Activated T-cell treated with anti-CD3 and anti-CD28 coated beads, Interleukin-2, amount 50 U/mL, for 72 hours (primary cell): ENCODE measurements at regions not wholly inside any gene's neighbourhood (a gene's known extent, or its start where the extent isn't known, plus 50 kb on each side); places are given as distances from the start of the nearest gene placed in this dataset.

Experiments used
- ATAC-seq, 2 donors: fragments of 150-1000 bp; cut with Tn5 transposase; replicated peaks in 1 of 2; 2 replicates each; pipeline ENCODE4 v1.10.0; 2021; ENCODE audit warnings: moderate library complexity in 2 of 2, mild to moderate bottlenecking in 1 of 2
- DNase-seq, 2 donors: peaks; one replicate each; pipeline ENCODE4 v3.0.0; 2021 to 2022; ENCODE audit warnings: mixed read lengths in 1 of 2
- H3K27ac Mint-ChIP-seq: one replicate; pipeline ENCODE4 v1.8.0; 2022; ENCODE audit warnings: mild to moderate bottlenecking, moderate library complexity, mixed read lengths
- H3K27me3 Mint-ChIP-seq: one replicate; pipeline ENCODE4 v1.8.0; 2022; ENCODE audit warnings: low read depth, mixed read lengths
- H3K36me3 Mint-ChIP-seq, 2 donors: one replicate each; pipeline ENCODE4 v1.8.0; 2022; ENCODE audit warnings: mixed read lengths in 2 of 2, mild to moderate bottlenecking in 1 of 2; ENCODE audit not compliant: insufficient read depth in 2 of 2
- H3K4me1 Mint-ChIP-seq: one replicate; pipeline ENCODE4 v1.8.0; 2022; ENCODE audit warnings: low read depth, mixed read lengths
- H3K4me3 Mint-ChIP-seq, 2 donors: one replicate each; pipeline ENCODE4 v1.8.0; 2022; ENCODE audit warnings: mild to moderate bottlenecking in 2 of 2, mixed read lengths in 2 of 2, moderate library complexity in 2 of 2
- H3K9me3 Mint-ChIP-seq, 2 donors: one replicate each; pipeline ENCODE4 v1.8.0; 2022; ENCODE audit warnings: mixed read lengths in 2 of 2

GRCh38 chr4:58192217-58192616, 1082.0 kb upstream of the IGFBP7 start:
- ATAC-seq, result no peak
- Mint-ChIP-seq H3K4me3 (no peak overlapping the region), H3K9me3 (peaks cover 10 to 11% of the 10 kb centered on the region in 2 donors)

GRCh38 chr4:58191109-58191508, 1080.9 kb upstream of the IGFBP7 start:
- Mint-ChIP-seq H3K9me3 (peaks cover 8 to 12% of the 10 kb centered on the region in 2 donors), H3K36me3 (no peaks in the 10 kb centered on the region), H3K4me3 (no peak overlapping the region), H3K4me1 (no peaks in the 10 kb centered on the region), H3K27ac (no peak overlapping the region), H3K27me3 (no peaks in the 10 kb centered on the region)
- DNase-seq (no peak), ATAC-seq (no peak)

More at GRCh38 chr4:58192217-58192616, 1082.0 kb upstream of the IGFBP7 start:
- no peaks in the 10 kb centered on the region for H3K27me3 Mint-ChIP-seq
- H3K36me3 Mint-ChIP-seq, result no peaks in the 10 kb centered on the region
- no peaks in the 10 kb centered on the region for H3K4me1 Mint-ChIP-seq
- no peak overlapping the region for H3K27ac Mint-ChIP-seq
- no peak for DNase-seq

GRCh38 chr4:58188316-58188715, 1078.1 kb upstream of the IGFBP7 start:
- DNase-seq, result no peak
- ATAC-seq, result no peak
- H3K27me3 Mint-ChIP-seq, result no peaks in the 10 kb centered on the region
- H3K27ac Mint-ChIP-seq, result no peak overlapping the region
- no peaks in the 10 kb centered on the region for H3K4me1 Mint-ChIP-seq
- H3K36me3 Mint-ChIP-seq, result no peaks in the 10 kb centered on the region
- peaks cover 7 to 19% of the 10 kb centered on the region in 2 donors for H3K9me3 Mint-ChIP-seq
- H3K4me3 Mint-ChIP-seq, result no peak overlapping the region

- H3K36me3 Mint-ChIP-seq, result peaks cover 1 to 3% of the 10 kb centered on the region in 2 donors
- H3K9me3 Mint-ChIP-seq, result peaks cover 4 to 10% of the 10 kb centered on the region in 2 donors
- no peak overlapping the region for H3K4me3 Mint-ChIP-seq
- no peaks in the 10 kb centered on the region for H3K27me3 Mint-ChIP-seq
- DNase-seq (no peak), ATAC-seq (no peak)
- H3K27ac Mint-ChIP-seq, result no peak overlapping the region
- H3K4me1 Mint-ChIP-seq, result no peaks in the 10 kb centered on the region
Observed at GRCh38 chr4:58175024-58175423, 1064.8 kb upstream of the IGFBP7 start.

- Mint-ChIP-seq H3K9me3 (peaks cover 4 to 16% of the 10 kb centered on the region in 2 donors), H3K27me3 (no peaks in the 10 kb centered on the region), H3K27ac (no peak overlapping the region), H3K4me1 (no peaks in the 10 kb centered on the region), H3K4me3 (no peak overlapping the region), H3K36me3 (peaks cover 0 to 2% of the 10 kb centered on the region in 2 donors)
- DNase-seq, result no peak
- ATAC-seq, result no peak
Observed at GRCh38 chr4:58166490-58166889, 1056.3 kb upstream of the IGFBP7 start.

DNA sequence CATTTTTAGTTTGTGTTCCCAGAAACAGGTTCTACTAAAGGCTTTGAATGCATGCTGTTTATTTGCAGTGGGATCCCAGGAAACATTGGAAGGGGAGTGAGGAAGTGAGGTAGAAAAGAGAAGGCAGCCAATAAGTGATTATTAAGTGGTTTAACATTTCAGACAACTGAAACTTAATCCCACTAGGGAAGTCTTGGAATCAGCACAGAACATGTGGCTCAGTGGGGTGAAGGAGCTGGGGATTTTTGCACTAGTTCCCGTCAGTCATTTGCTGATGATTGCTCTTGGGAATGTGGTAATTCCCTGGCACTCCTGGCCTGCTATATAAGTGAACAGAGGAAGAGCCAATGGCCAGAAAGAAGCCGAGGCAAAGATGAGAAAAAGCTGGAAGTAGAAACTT, 1053.0 kb upstream of the IGFBP7 start:
- no peak overlapping the region for H3K27ac Mint-ChIP-seq
- peaks cover 1 to 8% of the 10 kb centered on the region in 2 donors for H3K9me3 Mint-ChIP-seq
- no peak for ATAC-seq
- H3K36me3 Mint-ChIP-seq, result no peaks in the 10 kb centered on the region
- no peaks in the 10 kb centered on the region for H3K27me3 Mint-ChIP-seq
- no peak for DNase-seq
- H3K4me1 Mint-ChIP-seq, result no peaks in the 10 kb centered on the region
- no peak overlapping the region for H3K4me3 Mint-ChIP-seq

GRCh38 chr4:58149404-58150085, 1039.4 kb upstream of the IGFBP7 start:
- Mint-ChIP-seq H3K27ac (no peak overlapping the region), H3K4me3 (no peak overlapping the region), H3K9me3 (peaks cover 19 to 27% of the 10 kb centered on the region in 2 donors), H3K4me1 (no peaks in the 10 kb centered on the region), H3K36me3 (peaks cover 3 to 5% of the 10 kb centered on the region in 2 donors), H3K27me3 (no peaks in the 10 kb centered on the region)
- DNase-seq (no peak), ATAC-seq (no peak)

DNA sequence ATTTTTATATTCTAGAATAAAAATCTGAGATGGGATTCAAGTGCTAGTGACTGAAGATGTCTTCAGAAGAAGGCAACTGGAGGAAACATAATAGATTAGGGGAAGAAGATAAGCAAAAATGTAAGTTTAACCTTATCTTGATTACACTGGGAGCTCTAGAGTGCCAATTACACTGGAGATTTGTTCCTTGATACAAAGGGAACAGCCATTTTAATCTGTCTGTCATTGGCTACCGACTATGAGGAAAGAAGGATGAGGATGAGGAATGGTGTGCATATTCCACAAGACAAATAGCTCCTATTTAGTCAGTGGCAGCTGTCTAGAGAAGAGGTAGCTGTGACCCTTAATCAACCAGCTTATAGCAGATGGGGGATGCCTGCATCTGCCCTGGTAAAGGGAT, 1034.5 kb upstream of the IGFBP7 start:
- no peak for ATAC-seq
- no peak overlapping the region for H3K27ac Mint-ChIP-seq
- peaks cover 0 to 4% of the 10 kb centered on the region in 2 donors for H3K36me3 Mint-ChIP-seq
- no peaks in the 10 kb centered on the region for H3K4me1 Mint-ChIP-seq
- H3K4me3 Mint-ChIP-seq, result no peak overlapping the region
- no peak for DNase-seq
- peaks cover 6% of the 10 kb centered on the region in 2 donors for H3K9me3 Mint-ChIP-seq
- H3K27me3 Mint-ChIP-seq, result no peaks in the 10 kb centered on the region

DNA sequence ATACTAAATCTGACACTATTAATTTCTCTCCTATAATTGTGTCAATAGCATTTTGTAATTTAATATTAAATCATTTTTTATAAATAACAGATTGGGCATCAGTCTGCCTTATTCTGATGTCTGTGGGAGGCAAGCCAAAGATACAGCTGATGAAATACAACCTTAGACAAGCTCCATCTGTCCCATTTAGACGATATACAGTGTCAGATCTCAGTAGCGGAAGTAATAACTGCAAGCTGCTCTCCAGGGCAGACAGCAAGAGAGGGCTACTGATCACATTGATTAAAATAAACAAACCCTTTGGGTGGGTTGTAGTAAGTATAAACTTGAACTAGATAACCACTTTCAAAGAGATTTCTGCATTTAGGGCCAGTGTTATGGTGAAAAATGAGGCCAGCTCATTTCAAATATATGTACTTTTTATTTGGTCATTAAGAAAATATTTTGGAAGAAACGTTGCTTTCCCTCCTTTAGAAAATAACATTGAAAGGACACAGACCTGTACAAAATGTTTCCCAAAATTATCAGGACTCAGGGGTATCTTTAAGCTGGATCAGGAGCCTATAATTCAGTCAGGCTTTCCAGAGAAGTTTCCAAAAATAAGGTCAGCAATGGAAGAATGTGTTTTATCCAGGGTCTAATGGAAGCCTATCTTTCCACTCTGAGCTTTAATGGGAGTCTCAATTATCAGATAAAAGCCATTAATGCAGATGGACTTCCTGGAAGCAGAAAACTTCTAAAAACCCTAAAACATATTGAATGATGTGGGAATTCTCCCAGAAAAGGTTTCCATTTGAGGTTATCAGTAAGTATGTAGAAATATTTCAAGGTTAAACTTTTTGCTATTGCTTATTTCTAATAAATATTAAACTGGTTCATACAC, 1028.8 kb upstream of the IGFBP7 start:
- H3K4me1 Mint-ChIP-seq, result no peaks in the 10 kb centered on the region
- H3K27ac Mint-ChIP-seq, result no peak overlapping the region
- no peaks in the 10 kb centered on the region for H3K36me3 Mint-ChIP-seq
- H3K4me3 Mint-ChIP-seq, result no peak overlapping the region
- peaks cover 5 to 7% of the 10 kb centered on the region in 2 donors for H3K9me3 Mint-ChIP-seq
- DNase-seq (no peak), ATAC-seq (no peak)
- no peaks in the 10 kb centered on the region for H3K27me3 Mint-ChIP-seq

- Mint-ChIP-seq H3K36me3 (no peaks in the 10 kb centered on the region), H3K27me3 (no peaks in the 10 kb centered on the region), H3K27ac (no peak overlapping the region), H3K9me3 (peaks cover 4 to 5% of the 10 kb centered on the region in 2 donors), H3K4me1 (no peaks in the 10 kb centered on the region), H3K4me3 (no peak overlapping the region)
- ATAC-seq, result no peak
- no peak for DNase-seq
Observed at GRCh38 chr4:58136604-58137003, 1026.4 kb upstream of the IGFBP7 start.

- DNase-seq (no peak), ATAC-seq (no peak)
- Mint-ChIP-seq H3K4me3 (no peak overlapping the region), H3K36me3 (no peaks in the 10 kb centered on the region), H3K27ac (no peak overlapping the region), H3K27me3 (no peaks in the 10 kb centered on the region), H3K4me1 (no peaks in the 10 kb centered on the region), H3K9me3 (peaks cover 2 to 5% of the 10 kb centered on the region in 2 donors)
Observed at GRCh38 chr4:58127680-58128079, 1017.5 kb upstream of the IGFBP7 start.

GRCh38 chr4:58119298-58119697, 1009.1 kb upstream of the IGFBP7 start:
- no peak overlapping the region for H3K4me3 Mint-ChIP-seq
- H3K9me3 Mint-ChIP-seq, result peaks cover 9 to 14% of the 10 kb centered on the region in 2 donors
- no peak for ATAC-seq
- H3K36me3 Mint-ChIP-seq, result peaks cover 0 to 2% of the 10 kb centered on the region in 2 donors
- no peak for DNase-seq
- H3K27ac Mint-ChIP-seq, result no peak overlapping the region
- H3K27me3 Mint-ChIP-seq, result no peaks in the 10 kb centered on the region
- H3K4me1 Mint-ChIP-seq, result no peaks in the 10 kb centered on the region

- H3K4me1 Mint-ChIP-seq, result no peaks in the 10 kb centered on the region
- H3K27ac Mint-ChIP-seq, result no peak overlapping the region
- peaks cover 9% of the 10 kb centered on the region in 2 donors for H3K9me3 Mint-ChIP-seq
- DNase-seq (no peak), ATAC-seq (no peak)
- H3K27me3 Mint-ChIP-seq, result no peaks in the 10 kb centered on the region
- no peak overlapping the region for H3K4me3 Mint-ChIP-seq
- peaks cover 0 to under 1% of the 10 kb centered on the region in 2 donors for H3K36me3 Mint-ChIP-seq
Observed at GRCh38 chr4:58113126-58113525, 1002.9 kb upstream of the IGFBP7 start.
